ENCODE measurements at regions not wholly inside any gene's neighbourhood (a gene's known extent, or its start where the extent isn't known, plus 50 kb on each side); places are given as distances from the start of the nearest gene placed in this dataset.

- no peak overlapping the region for H3K9ac ChIP-seq (ENCODE audit: low read length)
- no peaks in the 10 kb centered on the region for H3K4me1 ChIP-seq (ENCODE audit: control insufficient read depth, insufficient read depth, low read length)
- H3K27ac ChIP-seq (ENCODE audit: low read depth, low read length): no peak overlapping the region
- no peaks in the 10 kb centered on the region for H3K9me3 ChIP-seq (ENCODE audit: control insufficient read depth, insufficient read depth, low read depth, low read length)
- no peaks in the 10 kb centered on the region for H3K27me3 ChIP-seq (ENCODE audit: control insufficient read depth, insufficient read depth, low read length)
- H3K36me3 ChIP-seq (ENCODE audit: control insufficient read depth, insufficient read depth, low read length): no peaks in the 10 kb centered on the region
- no peak overlapping the region for H3K4me3 ChIP-seq (ENCODE audit: low read depth, low read length)
Observed at GRCh38 chr7:121449735-121450240, 53.7 kb upstream of the FAM3C start.

GRCh38 chr7:121449329-121449728 is 53.2 kb upstream of the FAM3C start:
- no peaks in the 10 kb centered on the region for H3K27me3 ChIP-seq (ENCODE audit: control insufficient read depth, insufficient read depth, low read length)
- H3K4me3 ChIP-seq (ENCODE audit: low read depth, low read length): no peak overlapping the region
- H3K4me1 ChIP-seq (ENCODE audit: control insufficient read depth, insufficient read depth, low read length): no peaks in the 10 kb centered on the region
- no peaks in the 10 kb centered on the region for H3K9me3 ChIP-seq (ENCODE audit: control insufficient read depth, insufficient read depth, low read depth, low read length)
- no peak overlapping the region for H3K9ac ChIP-seq (ENCODE audit: low read length)
- H3K27ac ChIP-seq (ENCODE audit: low read depth, low read length): no peak overlapping the region
- H3K36me3 ChIP-seq (ENCODE audit: control insufficient read depth, insufficient read depth, low read length): no peaks in the 10 kb centered on the region

- H3K4me3 ChIP-seq (ENCODE audit: low read depth, low read length): no peak overlapping the region
- no peaks in the 10 kb centered on the region for H3K9me3 ChIP-seq (ENCODE audit: control insufficient read depth, insufficient read depth, low read depth, low read length)
- H3K36me3 ChIP-seq (ENCODE audit: control insufficient read depth, insufficient read depth, low read length): no peaks in the 10 kb centered on the region
- no peak overlapping the region for H3K9ac ChIP-seq (ENCODE audit: low read length)
- no peak overlapping the region for H3K27ac ChIP-seq (ENCODE audit: low read depth, low read length)
- no peaks in the 10 kb centered on the region for H3K4me1 ChIP-seq (ENCODE audit: control insufficient read depth, insufficient read depth, low read length)
- H3K27me3 ChIP-seq (ENCODE audit: control insufficient read depth, insufficient read depth, low read length): no peaks in the 10 kb centered on the region
Observed at GRCh38 chr7:121448429-121448828, 52.3 kb upstream of the FAM3C start.

- no peak overlapping the region for H3K9ac ChIP-seq (ENCODE audit: low read length)
- no peaks in the 10 kb centered on the region for H3K9me3 ChIP-seq (ENCODE audit: control insufficient read depth, insufficient read depth, low read depth, low read length)
- no peaks in the 10 kb centered on the region for H3K27me3 ChIP-seq (ENCODE audit: control insufficient read depth, insufficient read depth, low read length)
- H3K27ac ChIP-seq (ENCODE audit: low read depth, low read length): no peak overlapping the region
- no peaks in the 10 kb centered on the region for H3K4me1 ChIP-seq (ENCODE audit: control insufficient read depth, insufficient read depth, low read length)
- H3K36me3 ChIP-seq (ENCODE audit: control insufficient read depth, insufficient read depth, low read length): no peaks in the 10 kb centered on the region
- no peak overlapping the region for H3K4me3 ChIP-seq (ENCODE audit: low read depth, low read length)
Observed at GRCh38 chr7:121447911-121448300, 51.8 kb upstream of the FAM3C start.

- Histone ChIP-seq H3K36me3 (ENCODE audit: control insufficient read depth, insufficient read depth, low read length) (no peaks in the 10 kb centered on the region), H3K27ac (ENCODE audit: low read depth, low read length) (no peak overlapping the region), H3K4me1 (ENCODE audit: control insufficient read depth, insufficient read depth, low read length) (no peaks in the 10 kb centered on the region), H3K4me3 (ENCODE audit: low read depth, low read length) (no peak overlapping the region), H3K9me3 (ENCODE audit: control insufficient read depth, insufficient read depth, low read depth, low read length) (no peaks in the 10 kb centered on the region), H3K27me3 (ENCODE audit: control insufficient read depth, insufficient read depth, low read length) (no peaks in the 10 kb centered on the region), H3K9ac (ENCODE audit: low read length) (no peak overlapping the region)
Observed at GRCh38 chr7:121447243-121447910, 51.3 kb upstream of the FAM3C start.

- Histone ChIP-seq H3K36me3 (ENCODE audit: control insufficient read depth, insufficient read depth, low read length) (no peaks in the 10 kb centered on the region), H3K4me1 (ENCODE audit: control insufficient read depth, insufficient read depth, low read length) (no peaks in the 10 kb centered on the region), H3K9ac (ENCODE audit: low read length) (no peak overlapping the region), H3K4me3 (ENCODE audit: low read depth, low read length) (no peak overlapping the region), H3K27ac (ENCODE audit: low read depth, low read length) (no peak overlapping the region), H3K27me3 (ENCODE audit: control insufficient read depth, insufficient read depth, low read length) (no peaks in the 10 kb centered on the region), H3K9me3 (ENCODE audit: control insufficient read depth, insufficient read depth, low read depth, low read length) (no peaks in the 10 kb centered on the region)
Observed at GRCh38 chr7:121446526-121446925, 50.4 kb upstream of the FAM3C start.

Data from HUES6 (cell line).